ENCODE measurements at regions not wholly inside any gene's neighbourhood (a gene's known extent, or its start where the extent isn't known, plus 50 kb on each side); places are given as distances from the start of the nearest gene placed in this dataset.

- TF ChIP-seq CHAMP1 (IDR thresholded peaks at IDR 0.05), result no peak
- TF ChIP-seq NR2C2 (CRISPR knock-in tag; IDR thresholded peaks at IDR 0.05), result no peak
- TF ChIP-seq NR2C2 (tag; IDR thresholded peaks at IDR 0.05), result no peak
- no peak for TF ChIP-seq FUS (optimal IDR thresholded peaks at IDR 0.05; ENCODE audit: low read depth, low read length)
- TF ChIP-seq ZFP36 (IDR thresholded peaks at IDR 0.05; ENCODE audit: low read depth, low read length, partially characterized antibody), result no peak
- TF ChIP-seq STAT5A (IDR thresholded peaks at IDR 0.05; ENCODE audit: borderline replicate concordance, low read length), result no peak
- TF ChIP-seq, protein P1, sequence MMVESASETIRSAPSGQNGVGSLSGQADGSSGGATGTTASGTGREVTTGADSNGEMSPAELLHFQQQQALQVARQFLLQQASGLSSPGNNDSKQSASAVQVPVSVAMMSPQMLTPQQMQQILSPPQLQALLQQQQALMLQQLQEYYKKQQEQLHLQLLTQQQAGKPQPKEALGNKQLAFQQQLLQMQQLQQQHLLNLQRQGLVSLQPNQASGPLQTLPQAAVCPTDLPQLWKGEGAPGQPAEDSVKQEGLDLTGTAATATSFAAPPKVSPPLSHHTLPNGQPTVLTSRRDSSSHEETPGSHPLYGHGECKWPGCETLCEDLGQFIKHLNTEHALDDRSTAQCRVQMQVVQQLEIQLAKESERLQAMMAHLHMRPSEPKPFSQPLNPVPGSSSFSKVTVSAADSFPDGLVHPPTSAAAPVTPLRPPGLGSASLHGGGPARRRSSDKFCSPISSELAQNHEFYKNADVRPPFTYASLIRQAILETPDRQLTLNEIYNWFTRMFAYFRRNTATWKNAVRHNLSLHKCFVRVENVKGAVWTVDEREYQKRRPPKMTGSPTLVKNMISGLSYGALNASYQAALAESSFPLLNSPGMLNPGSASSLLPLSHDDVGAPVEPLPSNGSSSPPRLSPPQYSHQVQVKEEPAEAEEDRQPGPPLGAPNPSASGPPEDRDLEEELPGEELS (CRISPR knock-in tag; IDR thresholded peaks at IDR 0.05; ENCODE audit: borderline replicate concordance), result no peak
- no peak for TF ChIP-seq MXD1 (CRISPR knock-in tag; IDR thresholded peaks at IDR 0.05; ENCODE audit: borderline replicate concordance, poor library complexity, severe bottlenecking)
- TF ChIP-seq HMG20B (CRISPR knock-in tag; IDR thresholded peaks at IDR 0.05), result no peak
- TF ChIP-seq YBX1 (IDR thresholded peaks at IDR 0.05), result no peak
- no peak for TF ChIP-seq ZKSCAN3 (CRISPR knock-in tag; IDR thresholded peaks at IDR 0.05)
- TF ChIP-seq, protein P2, sequence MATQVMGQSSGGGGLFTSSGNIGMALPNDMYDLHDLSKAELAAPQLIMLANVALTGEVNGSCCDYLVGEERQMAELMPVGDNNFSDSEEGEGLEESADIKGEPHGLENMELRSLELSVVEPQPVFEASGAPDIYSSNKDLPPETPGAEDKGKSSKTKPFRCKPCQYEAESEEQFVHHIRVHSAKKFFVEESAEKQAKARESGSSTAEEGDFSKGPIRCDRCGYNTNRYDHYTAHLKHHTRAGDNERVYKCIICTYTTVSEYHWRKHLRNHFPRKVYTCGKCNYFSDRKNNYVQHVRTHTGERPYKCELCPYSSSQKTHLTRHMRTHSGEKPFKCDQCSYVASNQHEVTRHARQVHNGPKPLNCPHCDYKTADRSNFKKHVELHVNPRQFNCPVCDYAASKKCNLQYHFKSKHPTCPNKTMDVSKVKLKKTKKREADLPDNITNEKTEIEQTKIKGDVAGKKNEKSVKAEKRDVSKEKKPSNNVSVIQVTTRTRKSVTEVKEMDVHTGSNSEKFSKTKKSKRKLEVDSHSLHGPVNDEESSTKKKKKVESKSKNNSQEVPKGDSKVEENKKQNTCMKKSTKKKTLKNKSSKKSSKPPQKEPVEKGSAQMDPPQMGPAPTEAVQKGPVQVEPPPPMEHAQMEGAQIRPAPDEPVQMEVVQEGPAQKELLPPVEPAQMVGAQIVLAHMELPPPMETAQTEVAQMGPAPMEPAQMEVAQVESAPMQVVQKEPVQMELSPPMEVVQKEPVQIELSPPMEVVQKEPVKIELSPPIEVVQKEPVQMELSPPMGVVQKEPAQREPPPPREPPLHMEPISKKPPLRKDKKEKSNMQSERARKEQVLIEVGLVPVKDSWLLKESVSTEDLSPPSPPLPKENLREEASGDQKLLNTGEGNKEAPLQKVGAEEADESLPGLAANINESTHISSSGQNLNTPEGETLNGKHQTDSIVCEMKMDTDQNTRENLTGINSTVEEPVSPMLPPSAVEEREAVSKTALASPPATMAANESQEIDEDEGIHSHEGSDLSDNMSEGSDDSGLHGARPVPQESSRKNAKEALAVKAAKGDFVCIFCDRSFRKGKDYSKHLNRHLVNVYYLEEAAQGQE (IDR thresholded peaks at IDR 0.05; ENCODE audit: borderline replicate concordance), result no peak
- TF ChIP-seq, protein P2 (CRISPR knock-in tag; IDR thresholded peaks at IDR 0.05; ENCODE audit: low read depth), result no peak
- TF ChIP-seq CCAR2 (IDR thresholded peaks at IDR 0.05; ENCODE audit: low read depth, low read length), result no peak
Observed at GRCh38 chr4:54445866-54446265, 211.9 kb upstream of the KIT start (continued).
